Karpas-422 (cell line): ENCODE measurements at regions not wholly inside any gene's neighbourhood (a gene's known extent, or its start where the extent isn't known, plus 50 kb on each side); places are given as distances from the start of the nearest gene placed in this dataset.

Source experiments
- DNase-seq: peaks from one replicate; pipeline ENCODE4 v3.0.0-alpha.2; 2015
- H2AFZ ChIP-seq: fragments of 200-600 bp; sonication (generic); 2 replicates; pipeline ENCODE4 v1.6.1; 2014; ENCODE audit warnings: antibody characterized with exemption, low read length, mixed read lengths
- H3K27ac ChIP-seq: fragments of 200-600 bp; sonication (generic); 2 replicates; pipeline ENCODE4 v1.5.1; 2014; ENCODE audit warnings: mild to moderate bottlenecking, low read length, moderate library complexity
- H3K27me3 ChIP-seq: fragments of 200-600 bp; sonication (generic); 2 replicates; pipeline ENCODE4 v1.6.1; 2014; ENCODE audit warnings: low read length, mixed read lengths
- H3K36me3 ChIP-seq: fragments of 200-600 bp; sonication (generic); 2 replicates; pipeline ENCODE4 v1.6.1; 2014; ENCODE audit warnings: low read length, mixed read lengths; ENCODE audit not compliant: insufficient read depth
- H3K4me1 ChIP-seq: fragments of 200-600 bp; sonication (generic); 2 replicates; pipeline ENCODE4 v1.6.1; 2014; ENCODE audit warnings: mild to moderate bottlenecking, low read length, mixed read lengths
- H3K4me2 ChIP-seq: fragments of 200-600 bp; sonication (generic); 2 replicates; pipeline ENCODE4 v1.6.1; 2014; ENCODE audit warnings: low read length, low read depth, mild to moderate bottlenecking; ENCODE audit not compliant: poor library complexity, severe bottlenecking
- H3K4me3 ChIP-seq: fragments of 200-600 bp; sonication (generic); 2 replicates; pipeline ENCODE4 v1.5.1; 2014; ENCODE audit warnings: mild to moderate bottlenecking, antibody characterized with exemption, low read length, mixed read lengths
- H3K79me2 ChIP-seq: fragments of 200-600 bp; sonication (generic); 2 replicates; pipeline ENCODE4 v1.6.1; 2014; ENCODE audit warnings: mild to moderate bottlenecking, low read length, mixed read lengths
- H3K9ac ChIP-seq: fragments of 200-600 bp; sonication (generic); 2 replicates; pipeline ENCODE4 v1.6.0; 2014; ENCODE audit warnings: low read length
- H3K9me2 ChIP-seq: fragments of 200-600 bp; sonication (generic), shearing (Covaris generic); replicated peaks from 2 replicates; pipeline ENCODE4 v1.6.0; 2014; ENCODE audit warnings: mild to moderate bottlenecking, low read length, moderate library complexity; ENCODE audit not compliant: insufficient read depth
- H3K9me3 ChIP-seq: fragments of 300-700, 200-600 bp; sonication (generic); 2 replicates; pipeline ENCODE4 v1.6.1; 2014; ENCODE audit warnings: low read length, mixed read lengths
- H4K20me1 ChIP-seq: fragments of 200-600 bp; sonication (generic); 2 replicates; pipeline ENCODE4 v1.6.1; 2014; ENCODE audit warnings: mild to moderate bottlenecking, antibody characterized with exemption, low read length, low read depth; ENCODE audit not compliant: insufficient read depth

- no peak overlapping the region for H3K9ac ChIP-seq
- H3K9me2 ChIP-seq: no peaks in the 10 kb centered on the region
- no peaks in the 10 kb centered on the region for H3K9me3 ChIP-seq
- H3K36me3 ChIP-seq: no peaks in the 10 kb centered on the region
- no peaks in the 10 kb centered on the region for H3K27me3 ChIP-seq
- no peak overlapping the region for H3K4me3 ChIP-seq
- no peaks in the 10 kb centered on the region for H4K20me1 ChIP-seq
- no peak overlapping the region for H2AFZ ChIP-seq
- no peaks in the 10 kb centered on the region for H3K4me1 ChIP-seq
- H3K79me2 ChIP-seq: no peaks in the 10 kb centered on the region
- H3K27ac ChIP-seq: no peak overlapping the region
- H3K4me2 ChIP-seq: no peak overlapping the region
- DNase-seq: no peak
Measured at GRCh38 chr4:18155067-18156041, 133.8 kb upstream of the LCORL start.

- Histone ChIP-seq H3K9me2 (no peaks in the 10 kb centered on the region), H3K9ac (no peak overlapping the region), H4K20me1 (no peaks in the 10 kb centered on the region), H3K27me3 (no peaks in the 10 kb centered on the region), H3K27ac (no peak overlapping the region), H3K9me3 (no peaks in the 10 kb centered on the region), H3K4me3 (no peak overlapping the region), H3K79me2 (no peaks in the 10 kb centered on the region), H2AFZ (no peak overlapping the region), H3K4me1 (no peaks in the 10 kb centered on the region), H3K36me3 (no peaks in the 10 kb centered on the region), H3K4me2 (no peak overlapping the region)
- DNase-seq: no peak
Measured at GRCh38 chr4:18138076-18138665, 116.6 kb upstream of the LCORL start.

- no peaks in the 10 kb centered on the region for H3K9me2 ChIP-seq
- H3K36me3 ChIP-seq: no peaks in the 10 kb centered on the region
- H4K20me1 ChIP-seq: no peaks in the 10 kb centered on the region
- H3K9me3 ChIP-seq: no peaks in the 10 kb centered on the region
- no peak overlapping the region for H3K9ac ChIP-seq
- no peaks in the 10 kb centered on the region for H3K79me2 ChIP-seq
- no peak overlapping the region for H2AFZ ChIP-seq
- H3K4me2 ChIP-seq: no peak overlapping the region
- H3K4me1 ChIP-seq: peaks cover 20% of the 10 kb centered on the region
- H3K4me3 ChIP-seq: no peak overlapping the region
- H3K27me3 ChIP-seq: no peaks in the 10 kb centered on the region
- no peak overlapping the region for H3K27ac ChIP-seq
- DNase-seq: no peak
Measured at GRCh38 chr4:18134111-18134510, 112.6 kb upstream of the LCORL start.

GRCh38 chr4:18130256-18130655 lies 108.7 kb upstream of the LCORL start:
- no peaks in the 10 kb centered on the region for H3K9me2 ChIP-seq
- DNase-seq: no peak
- no peaks in the 10 kb centered on the region for H3K36me3 ChIP-seq
- no peak overlapping the region for H3K4me2 ChIP-seq
- H3K27me3 ChIP-seq: no peaks in the 10 kb centered on the region
- no peaks in the 10 kb centered on the region for H4K20me1 ChIP-seq
- H3K4me1 ChIP-seq: peaks cover 57% of the 10 kb centered on the region
- H3K4me3 ChIP-seq: no peak overlapping the region
- H2AFZ ChIP-seq: no peak overlapping the region
- no peaks in the 10 kb centered on the region for H3K79me2 ChIP-seq
- H3K27ac ChIP-seq: no peak overlapping the region
- H3K9ac ChIP-seq: no peak overlapping the region
- no peaks in the 10 kb centered on the region for H3K9me3 ChIP-seq

- H3K9ac ChIP-seq: no peak overlapping the region
- H3K9me3 ChIP-seq: no peaks in the 10 kb centered on the region
- peak overlapping the region; percentile 23 for H3K4me2 ChIP-seq
- peak; percentile 53 for DNase-seq
- H3K79me2 ChIP-seq: no peaks in the 10 kb centered on the region
- H3K27me3 ChIP-seq: no peaks in the 10 kb centered on the region
- H3K4me3 ChIP-seq: no peak overlapping the region
- H4K20me1 ChIP-seq: no peaks in the 10 kb centered on the region
- no peaks in the 10 kb centered on the region for H3K9me2 ChIP-seq
- H2AFZ ChIP-seq: peak overlapping the region; percentile 90
- peak overlapping the region; percentile 66 for H3K27ac ChIP-seq
- peaks cover 57% of the 10 kb centered on the region for H3K4me1 ChIP-seq
- no peaks in the 10 kb centered on the region for H3K36me3 ChIP-seq
Measured at GRCh38 chr4:18128241-18128640, 106.7 kb upstream of the LCORL start.

- H3K9me2 ChIP-seq: no peaks in the 10 kb centered on the region
- H2AFZ ChIP-seq: peak overlapping the region; percentile 48
- H3K4me2 ChIP-seq: peak overlapping the region; percentile 67
- H3K9ac ChIP-seq: no peak overlapping the region
- DNase-seq: peak; percentile 81
- H4K20me1 ChIP-seq: no peaks in the 10 kb centered on the region
- H3K27ac ChIP-seq: peak overlapping the region; percentile 66
- H3K4me1 ChIP-seq: peaks cover 50% of the 10 kb centered on the region
- no peaks in the 10 kb centered on the region for H3K9me3 ChIP-seq
- H3K4me3 ChIP-seq: peak overlapping the region; percentile 15; the same call in 1 of the 2 replicates
- no peaks in the 10 kb centered on the region for H3K27me3 ChIP-seq
- H3K79me2 ChIP-seq: no peaks in the 10 kb centered on the region
- no peaks in the 10 kb centered on the region for H3K36me3 ChIP-seq
Measured at GRCh38 chr4:18127030-18127429, 105.5 kb upstream of the LCORL start.

GRCh38 chr4:18113710-18114331 lies 92.3 kb upstream of the LCORL start:
- no peaks in the 10 kb centered on the region for H3K9me3 ChIP-seq
- no peak overlapping the region for H3K4me3 ChIP-seq
- H3K27ac ChIP-seq: no peak overlapping the region
- H3K9me2 ChIP-seq: no peaks in the 10 kb centered on the region
- no peaks in the 10 kb centered on the region for H4K20me1 ChIP-seq
- H3K27me3 ChIP-seq: no peaks in the 10 kb centered on the region
- no peak overlapping the region for H3K4me2 ChIP-seq
- no peak for DNase-seq
- H3K4me1 ChIP-seq: no peaks in the 10 kb centered on the region
- no peak overlapping the region for H3K9ac ChIP-seq
- no peaks in the 10 kb centered on the region for H3K79me2 ChIP-seq
- no peaks in the 10 kb centered on the region for H3K36me3 ChIP-seq
- no peak overlapping the region for H2AFZ ChIP-seq

GRCh38 chr4:18111081-18111480 lies 89.5 kb upstream of the LCORL start:
- Histone ChIP-seq H3K9me3 (no peaks in the 10 kb centered on the region), H3K9ac (no peak overlapping the region), H3K4me3 (no peak overlapping the region), H3K27ac (no peak overlapping the region), H4K20me1 (no peaks in the 10 kb centered on the region), H3K9me2 (no peaks in the 10 kb centered on the region), H3K4me1 (no peaks in the 10 kb centered on the region), H3K79me2 (no peaks in the 10 kb centered on the region), H3K27me3 (no peaks in the 10 kb centered on the region), H3K4me2 (no peak overlapping the region), H2AFZ (no peak overlapping the region), H3K36me3 (no peaks in the 10 kb centered on the region)
- no peak for DNase-seq
